Right hindlimb (tissue), 1 donor: ENCODE measurements at regions not wholly inside any gene's neighbourhood (a gene's known extent, or its start where the extent isn't known, plus 50 kb on each side); places are given as distances from the start of the nearest gene placed in this dataset.

ENCODE experiments used
- DNase-seq: peaks from one replicate; pipeline ENCODE4 v3.0.0-alpha.2; 2018

- no peak for DNase-seq
Measured at GRCh38 chr2:71751590-71751989, 298.2 kb downstream of the DYSF start.

DNA sequence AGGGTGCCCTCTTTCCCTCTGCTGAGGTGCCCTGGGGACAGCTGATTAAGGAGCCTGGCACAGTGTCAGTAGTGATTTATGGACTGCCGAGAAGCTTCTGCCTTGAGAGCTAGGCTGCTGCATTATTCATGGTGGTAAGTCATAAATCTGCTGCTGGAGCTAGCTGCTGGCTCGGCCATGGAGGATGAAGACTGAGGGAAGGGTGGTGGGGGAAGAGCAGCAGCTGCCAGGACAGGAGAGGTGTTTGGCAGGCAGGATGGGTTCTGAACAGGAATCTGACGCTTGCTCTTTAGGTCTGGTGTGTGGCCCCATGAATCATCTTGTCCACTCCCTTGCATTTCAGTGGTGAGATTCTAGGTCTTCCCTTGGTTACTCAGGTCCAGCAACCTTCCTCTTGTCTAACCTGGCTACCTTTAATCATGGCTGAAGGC is 296.3 kb downstream of the DYSF start:
- DNase-seq: peak; percentile 43

- DNase-seq: no peak
Measured at GRCh38 chr2:71748227-71748626, 294.9 kb downstream of the DYSF start.

DNA sequence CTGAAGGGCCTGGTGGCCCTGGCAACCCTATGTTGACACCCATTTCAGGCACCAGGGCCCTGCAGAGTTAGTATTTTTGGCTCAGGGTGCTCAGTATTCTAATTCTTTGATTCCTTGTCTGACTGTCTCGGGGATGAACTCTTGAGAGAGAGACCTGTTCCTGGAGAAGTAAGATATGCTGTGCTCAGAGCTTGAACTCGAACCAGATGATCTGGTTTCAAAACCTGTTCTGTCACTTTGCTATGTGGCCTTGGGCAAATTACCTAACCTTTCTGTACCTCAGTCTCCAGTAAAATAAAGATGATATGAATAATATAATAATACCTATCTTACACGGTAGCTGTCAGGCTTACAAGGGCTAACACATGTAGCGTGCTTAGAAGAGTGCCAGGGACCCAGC is 294.2 kb downstream of the DYSF start:
- DNase-seq: no peak

DNA sequence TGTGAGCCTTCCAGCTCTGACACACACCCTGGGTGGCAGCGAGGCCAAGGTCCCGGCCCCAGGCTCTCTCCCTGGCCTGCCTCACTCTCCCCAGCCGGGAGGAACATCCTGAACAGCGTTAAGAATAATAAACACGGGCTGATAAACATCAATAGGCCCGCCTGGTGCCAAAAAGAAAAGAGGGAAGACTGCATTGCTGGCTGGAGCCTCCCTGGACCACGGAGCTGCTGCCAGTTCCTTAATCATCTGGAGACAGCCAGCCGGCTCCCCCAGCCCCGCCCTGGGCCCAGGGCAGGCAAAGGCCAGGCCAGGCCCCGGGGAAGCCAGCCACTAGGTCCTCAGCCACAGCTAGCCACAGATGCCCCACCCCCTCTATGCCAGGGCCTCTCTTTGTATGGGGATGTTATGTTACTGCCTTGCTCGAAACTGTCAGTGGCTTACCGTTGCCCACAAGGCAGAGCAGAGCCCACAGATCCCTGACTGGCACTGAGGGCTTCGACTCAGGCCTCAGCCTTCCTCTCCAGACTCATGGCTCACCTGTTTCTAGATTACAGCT is 293.7 kb downstream of the DYSF start:
- peak; percentile 49 for DNase-seq

GRCh38 chr2:71744781-71745180 is 291.4 kb downstream of the DYSF start:
- no peak for DNase-seq

- no peak for DNase-seq
Measured at GRCh38 chr2:71743995-71744675, 290.8 kb downstream of the DYSF start.

- DNase-seq: peak; percentile 87
Measured at GRCh38 chr2:71742953-71743601, 289.7 kb downstream of the DYSF start.

GRCh38 chr2:71736986-71737385 is 283.6 kb downstream of the DYSF start:
- no peak for DNase-seq

- no peak for DNase-seq
Measured at GRCh38 chr2:71736091-71736861, 282.9 kb downstream of the DYSF start.
